ENCODE measurements at regions not wholly inside any gene's neighbourhood (a gene's known extent, or its start where the extent isn't known, plus 50 kb on each side); places are given as distances from the start of the nearest gene placed in this dataset.

DNA sequence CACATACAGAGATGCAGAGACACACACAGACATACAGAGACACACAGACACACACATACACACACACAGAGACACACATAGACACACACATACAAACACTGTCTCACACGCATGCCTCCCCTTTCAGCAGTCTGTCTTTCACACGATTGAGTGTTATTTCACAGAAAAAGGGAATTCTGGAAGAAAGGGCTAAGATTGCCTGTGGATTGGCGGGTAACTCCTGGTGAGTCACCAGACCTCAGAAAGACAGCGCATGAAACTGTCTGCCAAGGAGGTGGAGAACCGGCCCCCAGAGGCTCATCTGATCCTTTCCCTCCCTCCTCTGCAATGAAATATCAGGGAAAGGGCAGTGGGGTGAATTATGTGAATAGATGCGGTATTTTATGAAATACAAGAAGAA is 127.2 kb upstream of the GSC start:
- Histone ChIP-seq H3K4me3 (no peak overlapping the region), H3K36me3 (ENCODE audit: insufficient read depth) (no peaks in the 10 kb centered on the region), H3K4me2 (no peak overlapping the region), H3K9me2 (ENCODE audit: insufficient read depth) (0 out of 2 replicates have a peak, but pooled peaks cover 6% of the 10 kb centered on the region), H3K79me2 (replicated peaks; ENCODE audit: insufficient read depth) (no peaks in the 10 kb centered on the region), H3K27me3 (ENCODE audit: insufficient read depth) (no peaks in the 10 kb centered on the region), H3K4me1 (ENCODE audit: insufficient read depth) (no peaks in the 10 kb centered on the region), H3F3A (replicated peaks; ENCODE audit: low read depth) (no peaks in the 10 kb centered on the region), H3K27ac (ENCODE audit: low read depth) (no peak overlapping the region), H2AFZ (no peak overlapping the region), H4K20me1 (replicated peaks; ENCODE audit: insufficient read depth) (no peaks in the 10 kb centered on the region)
- no peak overlapping the region for H3K4me3 Mint-ChIP-seq
- H3K27me3 Mint-ChIP-seq (ENCODE audit: insufficient read depth, low read depth, poor library complexity) = peaks cover 6% of the 10 kb centered on the region
- ATAC-seq (no peak), DNase-seq (ENCODE audit: low spot score) (no peak)
- H3K36me3 Mint-ChIP-seq (ENCODE audit: low read depth) = no peaks in the 10 kb centered on the region
- no peaks in the 10 kb centered on the region for H3K4me1 Mint-ChIP-seq
- no peaks in the 10 kb centered on the region; the same call in 2 of the 3 replicates for H3K9me3 Mint-ChIP-seq
- TF ChIP-seq EZH2phosphoT487 (IDR thresholded peaks at IDR 0.05; ENCODE audit: unreplicated experiment) (no peak), CREB1 (CRISPR knock-in tag; IDR thresholded peaks at IDR 0.05; ENCODE audit: low read depth) (no peak), JUNB (IDR thresholded peaks at IDR 0.05; ENCODE audit: unreplicated experiment) (no peak), POLR2AphosphoS5 (IDR thresholded peaks at IDR 0.05; ENCODE audit: low read depth) (no peak), ZNF331 (CRISPR knock-in tag; IDR thresholded peaks at IDR 0.05; ENCODE audit: low read depth) (no peak), ZNF114 (CRISPR knock-in tag; IDR thresholded peaks at IDR 0.05) (no peak), NANOG (IDR thresholded peaks at IDR 0.05; ENCODE audit: borderline replicate concordance) (no peak)
- TF ChIP-seq, protein P1, sequence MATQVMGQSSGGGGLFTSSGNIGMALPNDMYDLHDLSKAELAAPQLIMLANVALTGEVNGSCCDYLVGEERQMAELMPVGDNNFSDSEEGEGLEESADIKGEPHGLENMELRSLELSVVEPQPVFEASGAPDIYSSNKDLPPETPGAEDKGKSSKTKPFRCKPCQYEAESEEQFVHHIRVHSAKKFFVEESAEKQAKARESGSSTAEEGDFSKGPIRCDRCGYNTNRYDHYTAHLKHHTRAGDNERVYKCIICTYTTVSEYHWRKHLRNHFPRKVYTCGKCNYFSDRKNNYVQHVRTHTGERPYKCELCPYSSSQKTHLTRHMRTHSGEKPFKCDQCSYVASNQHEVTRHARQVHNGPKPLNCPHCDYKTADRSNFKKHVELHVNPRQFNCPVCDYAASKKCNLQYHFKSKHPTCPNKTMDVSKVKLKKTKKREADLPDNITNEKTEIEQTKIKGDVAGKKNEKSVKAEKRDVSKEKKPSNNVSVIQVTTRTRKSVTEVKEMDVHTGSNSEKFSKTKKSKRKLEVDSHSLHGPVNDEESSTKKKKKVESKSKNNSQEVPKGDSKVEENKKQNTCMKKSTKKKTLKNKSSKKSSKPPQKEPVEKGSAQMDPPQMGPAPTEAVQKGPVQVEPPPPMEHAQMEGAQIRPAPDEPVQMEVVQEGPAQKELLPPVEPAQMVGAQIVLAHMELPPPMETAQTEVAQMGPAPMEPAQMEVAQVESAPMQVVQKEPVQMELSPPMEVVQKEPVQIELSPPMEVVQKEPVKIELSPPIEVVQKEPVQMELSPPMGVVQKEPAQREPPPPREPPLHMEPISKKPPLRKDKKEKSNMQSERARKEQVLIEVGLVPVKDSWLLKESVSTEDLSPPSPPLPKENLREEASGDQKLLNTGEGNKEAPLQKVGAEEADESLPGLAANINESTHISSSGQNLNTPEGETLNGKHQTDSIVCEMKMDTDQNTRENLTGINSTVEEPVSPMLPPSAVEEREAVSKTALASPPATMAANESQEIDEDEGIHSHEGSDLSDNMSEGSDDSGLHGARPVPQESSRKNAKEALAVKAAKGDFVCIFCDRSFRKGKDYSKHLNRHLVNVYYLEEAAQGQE (IDR thresholded peaks at IDR 0.05; ENCODE audit: unreplicated experiment) = no peak
- TF ChIP-seq, protein P2, sequence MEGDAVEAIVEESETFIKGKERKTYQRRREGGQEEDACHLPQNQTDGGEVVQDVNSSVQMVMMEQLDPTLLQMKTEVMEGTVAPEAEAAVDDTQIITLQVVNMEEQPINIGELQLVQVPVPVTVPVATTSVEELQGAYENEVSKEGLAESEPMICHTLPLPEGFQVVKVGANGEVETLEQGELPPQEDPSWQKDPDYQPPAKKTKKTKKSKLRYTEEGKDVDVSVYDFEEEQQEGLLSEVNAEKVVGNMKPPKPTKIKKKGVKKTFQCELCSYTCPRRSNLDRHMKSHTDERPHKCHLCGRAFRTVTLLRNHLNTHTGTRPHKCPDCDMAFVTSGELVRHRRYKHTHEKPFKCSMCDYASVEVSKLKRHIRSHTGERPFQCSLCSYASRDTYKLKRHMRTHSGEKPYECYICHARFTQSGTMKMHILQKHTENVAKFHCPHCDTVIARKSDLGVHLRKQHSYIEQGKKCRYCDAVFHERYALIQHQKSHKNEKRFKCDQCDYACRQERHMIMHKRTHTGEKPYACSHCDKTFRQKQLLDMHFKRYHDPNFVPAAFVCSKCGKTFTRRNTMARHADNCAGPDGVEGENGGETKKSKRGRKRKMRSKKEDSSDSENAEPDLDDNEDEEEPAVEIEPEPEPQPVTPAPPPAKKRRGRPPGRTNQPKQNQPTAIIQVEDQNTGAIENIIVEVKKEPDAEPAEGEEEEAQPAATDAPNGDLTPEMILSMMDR (conservative IDR thresholded peaks at IDR 0.05; ENCODE audit: low read depth in 2 of 2) = no peak
- TF ChIP-seq, protein P3, sequence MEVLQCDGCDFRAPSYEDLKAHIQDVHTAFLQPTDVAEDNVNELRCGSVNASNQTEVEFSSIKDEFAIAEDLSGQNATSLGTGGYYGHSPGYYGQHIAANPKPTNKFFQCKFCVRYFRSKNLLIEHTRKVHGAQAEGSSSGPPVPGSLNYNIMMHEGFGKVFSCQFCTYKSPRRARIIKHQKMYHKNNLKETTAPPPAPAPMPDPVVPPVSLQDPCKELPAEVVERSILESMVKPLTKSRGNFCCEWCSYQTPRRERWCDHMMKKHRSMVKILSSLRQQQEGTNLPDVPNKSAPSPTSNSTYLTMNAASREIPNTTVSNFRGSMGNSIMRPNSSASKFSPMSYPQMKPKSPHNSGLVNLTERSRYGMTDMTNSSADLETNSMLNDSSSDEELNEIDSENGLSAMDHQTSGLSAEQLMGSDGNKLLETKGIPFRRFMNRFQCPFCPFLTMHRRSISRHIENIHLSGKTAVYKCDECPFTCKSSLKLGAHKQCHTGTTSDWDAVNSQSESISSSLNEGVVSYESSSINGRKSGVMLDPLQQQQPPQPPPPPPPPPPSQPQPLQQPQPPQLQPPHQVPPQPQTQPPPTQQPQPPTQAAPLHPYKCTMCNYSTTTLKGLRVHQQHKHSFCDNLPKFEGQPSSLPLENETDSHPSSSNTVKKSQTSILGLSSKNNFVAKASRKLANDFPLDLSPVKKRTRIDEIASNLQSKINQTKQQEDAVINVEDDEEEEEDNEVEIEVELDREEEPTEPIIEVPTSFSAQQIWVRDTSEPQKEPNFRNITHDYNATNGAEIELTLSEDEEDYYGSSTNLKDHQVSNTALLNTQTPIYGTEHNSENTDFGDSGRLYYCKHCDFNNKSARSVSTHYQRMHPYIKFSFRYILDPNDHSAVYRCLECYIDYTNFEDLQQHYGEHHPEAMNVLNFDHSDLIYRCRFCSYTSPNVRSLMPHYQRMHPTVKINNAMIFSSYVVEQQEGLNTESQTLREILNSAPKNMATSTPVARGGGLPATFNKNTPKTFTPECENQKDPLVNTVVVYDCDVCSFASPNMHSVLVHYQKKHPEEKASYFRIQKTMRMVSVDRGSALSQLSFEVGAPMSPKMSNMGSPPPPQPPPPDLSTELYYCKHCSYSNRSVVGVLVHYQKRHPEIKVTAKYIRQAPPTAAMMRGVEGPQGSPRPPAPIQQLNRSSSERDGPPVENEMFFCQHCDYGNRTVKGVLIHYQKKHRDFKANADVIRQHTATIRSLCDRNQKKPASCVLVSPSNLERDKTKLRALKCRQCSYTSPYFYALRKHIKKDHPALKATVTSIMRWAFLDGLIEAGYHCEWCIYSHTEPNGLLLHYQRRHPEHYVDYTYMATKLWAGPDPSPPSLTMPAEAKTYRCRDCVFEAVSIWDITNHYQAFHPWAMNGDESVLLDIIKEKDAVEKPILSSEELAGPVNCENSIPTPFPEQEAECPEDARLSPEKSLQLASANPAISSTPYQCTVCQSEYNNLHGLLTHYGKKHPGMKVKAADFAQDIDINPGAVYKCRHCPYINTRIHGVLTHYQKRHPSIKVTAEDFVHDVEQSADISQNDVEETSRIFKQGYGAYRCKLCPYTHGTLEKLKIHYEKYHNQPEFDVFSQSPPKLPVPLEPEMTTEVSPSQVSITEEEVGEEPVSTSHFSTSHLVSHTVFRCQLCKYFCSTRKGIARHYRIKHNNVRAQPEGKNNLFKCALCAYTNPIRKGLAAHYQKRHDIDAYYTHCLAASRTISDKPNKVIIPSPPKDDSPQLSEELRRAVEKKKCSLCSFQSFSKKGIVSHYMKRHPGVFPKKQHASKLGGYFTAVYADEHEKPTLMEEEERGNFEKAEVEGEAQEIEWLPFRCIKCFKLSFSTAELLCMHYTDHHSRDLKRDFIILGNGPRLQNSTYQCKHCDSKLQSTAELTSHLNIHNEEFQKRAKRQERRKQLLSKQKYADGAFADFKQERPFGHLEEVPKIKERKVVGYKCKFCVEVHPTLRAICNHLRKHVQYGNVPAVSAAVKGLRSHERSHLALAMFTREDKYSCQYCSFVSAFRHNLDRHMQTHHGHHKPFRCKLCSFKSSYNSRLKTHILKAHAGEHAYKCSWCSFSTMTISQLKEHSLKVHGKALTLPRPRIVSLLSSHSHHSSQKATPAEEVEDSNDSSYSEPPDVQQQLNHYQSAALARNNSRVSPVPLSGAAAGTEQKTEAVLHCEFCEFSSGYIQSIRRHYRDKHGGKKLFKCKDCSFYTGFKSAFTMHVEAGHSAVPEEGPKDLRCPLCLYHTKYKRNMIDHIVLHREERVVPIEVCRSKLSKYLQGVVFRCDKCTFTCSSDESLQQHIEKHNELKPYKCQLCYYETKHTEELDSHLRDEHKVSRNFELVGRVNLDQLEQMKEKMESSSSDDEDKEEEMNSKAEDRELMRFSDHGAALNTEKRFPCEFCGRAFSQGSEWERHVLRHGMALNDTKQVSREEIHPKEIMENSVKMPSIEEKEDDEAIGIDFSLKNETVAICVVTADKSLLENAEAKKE (CRISPR knock-in tag; IDR thresholded peaks at IDR 0.05) = no peak
- H3K27ac Mint-ChIP-seq = no peak overlapping the region
